ENCODE measurements at regions not wholly inside any gene's neighbourhood (a gene's known extent, or its start where the extent isn't known, plus 50 kb on each side); places are given as distances from the start of the nearest gene placed in this dataset.

DNA sequence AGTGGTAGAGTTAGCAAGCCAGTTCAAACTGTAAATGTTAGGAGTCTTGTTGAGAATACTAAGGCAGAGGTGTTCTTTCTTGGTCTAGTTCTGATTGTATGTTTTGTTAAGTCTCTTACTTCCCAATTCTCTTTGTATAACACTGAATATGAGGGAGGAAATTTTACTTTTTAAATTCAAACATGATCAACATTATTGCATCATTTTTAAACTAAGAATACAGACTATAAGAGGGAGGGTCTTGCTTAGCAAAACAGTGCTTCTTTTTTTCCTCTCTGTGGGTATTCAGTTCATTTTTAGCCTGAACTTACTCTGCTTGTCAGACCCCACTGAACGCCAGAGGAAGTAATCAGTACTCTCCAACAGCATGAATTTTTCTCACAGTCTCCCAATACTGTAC lies 198.0 kb downstream of the GABRG1 start:
- DNase-seq = no peak
- Histone ChIP-seq H3K27ac (no peak overlapping the region), H3K4me3 (no peak overlapping the region), H3K27me3 (no peaks in the 10 kb centered on the region), H3K36me3 (no peaks in the 10 kb centered on the region), H3K9me3 (no peaks in the 10 kb centered on the region), H3K4me1 (ENCODE audit: insufficient read depth) (no peaks in the 10 kb centered on the region)
- intact Hi-C loops (cut with DNase I) = no loop called here
- 71 to 86% (median 85%) methylated on average over 1 of the region's 1 CpG for WGBS, 3 donors
- no peak for TF ChIP-seq POLR2A (IDR thresholded peaks at IDR 0.05)

DNA sequence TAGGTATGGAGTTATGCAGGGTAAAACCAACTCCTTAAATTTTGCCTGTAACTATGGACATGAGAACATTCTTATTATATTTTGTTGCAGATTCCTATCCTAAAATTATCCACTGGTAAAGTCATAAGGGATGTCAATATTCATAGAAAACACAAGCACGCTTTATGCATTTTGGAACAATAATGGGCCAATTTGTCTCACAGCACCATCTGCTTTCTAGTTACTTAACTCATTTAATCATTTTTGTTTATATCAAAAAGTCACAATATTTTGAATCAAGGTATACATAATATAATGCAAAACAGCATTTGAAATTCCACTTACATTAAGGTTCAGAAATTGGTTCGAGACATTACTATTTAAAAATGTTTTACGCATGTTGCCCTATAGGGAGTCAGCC lies 203.0 kb downstream of the GABRG1 start:
- H3K27me3 ChIP-seq = no peaks in the 10 kb centered on the region
- TF ChIP-seq EP300 (IDR thresholded peaks at IDR 0.05) (no peak), POLR2A (IDR thresholded peaks at IDR 0.05) (no peak)
- TF ChIP-seq, protein P1, sequence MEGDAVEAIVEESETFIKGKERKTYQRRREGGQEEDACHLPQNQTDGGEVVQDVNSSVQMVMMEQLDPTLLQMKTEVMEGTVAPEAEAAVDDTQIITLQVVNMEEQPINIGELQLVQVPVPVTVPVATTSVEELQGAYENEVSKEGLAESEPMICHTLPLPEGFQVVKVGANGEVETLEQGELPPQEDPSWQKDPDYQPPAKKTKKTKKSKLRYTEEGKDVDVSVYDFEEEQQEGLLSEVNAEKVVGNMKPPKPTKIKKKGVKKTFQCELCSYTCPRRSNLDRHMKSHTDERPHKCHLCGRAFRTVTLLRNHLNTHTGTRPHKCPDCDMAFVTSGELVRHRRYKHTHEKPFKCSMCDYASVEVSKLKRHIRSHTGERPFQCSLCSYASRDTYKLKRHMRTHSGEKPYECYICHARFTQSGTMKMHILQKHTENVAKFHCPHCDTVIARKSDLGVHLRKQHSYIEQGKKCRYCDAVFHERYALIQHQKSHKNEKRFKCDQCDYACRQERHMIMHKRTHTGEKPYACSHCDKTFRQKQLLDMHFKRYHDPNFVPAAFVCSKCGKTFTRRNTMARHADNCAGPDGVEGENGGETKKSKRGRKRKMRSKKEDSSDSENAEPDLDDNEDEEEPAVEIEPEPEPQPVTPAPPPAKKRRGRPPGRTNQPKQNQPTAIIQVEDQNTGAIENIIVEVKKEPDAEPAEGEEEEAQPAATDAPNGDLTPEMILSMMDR (IDR thresholded peaks at IDR 0.05) = no peak
- H3K27ac ChIP-seq = no peak overlapping the region
- no peaks in the 10 kb centered on the region for H3K9me3 ChIP-seq
- DNase-seq = no peak
- H3K4me1 ChIP-seq (ENCODE audit: insufficient read depth) = no peaks in the 10 kb centered on the region
- H3K4me3 ChIP-seq = no peak overlapping the region
- no peaks in the 10 kb centered on the region for H3K36me3 ChIP-seq
- WGBS, 3 donors = 86 to 93% (median 87%) methylated on average over 3 of the region's 3 CpGs
- intact Hi-C loops (cut with DNase I) = no loop called here

DNA sequence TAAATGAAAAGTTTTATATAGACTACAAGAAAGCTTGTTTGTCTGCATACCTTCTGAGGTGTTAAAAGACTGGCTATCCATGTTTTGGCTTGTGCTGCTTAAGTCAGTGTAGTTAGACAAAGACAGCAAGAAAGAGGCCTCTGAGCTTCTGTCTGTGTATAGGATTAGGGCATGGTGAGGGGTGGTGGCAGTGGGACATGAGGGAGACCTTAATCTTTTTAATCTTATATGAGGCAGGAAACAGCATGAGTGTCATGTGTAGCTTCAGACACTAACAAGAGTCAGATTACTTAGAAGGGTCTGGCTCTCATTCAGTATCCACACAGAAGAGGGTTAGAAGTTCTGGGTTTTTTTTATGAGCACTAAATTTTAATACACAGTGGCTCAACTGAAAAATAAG lies 213.3 kb downstream of the GABRG1 start:
- Histone ChIP-seq H3K4me3 (no peak overlapping the region), H3K9me3 (no peaks in the 10 kb centered on the region), H3K36me3 (no peaks in the 10 kb centered on the region), H3K27ac (no peak overlapping the region), H3K27me3 (no peaks in the 10 kb centered on the region), H3K4me1 (ENCODE audit: insufficient read depth) (no peaks in the 10 kb centered on the region)
- DNase-seq = no peak
- no peak for TF ChIP-seq POLR2A (IDR thresholded peaks at IDR 0.05)
- TF ChIP-seq, protein P1 (IDR thresholded peaks at IDR 0.05) = no peak
- TF ChIP-seq EP300 (IDR thresholded peaks at IDR 0.05) = no peak
- intact Hi-C loops (cut with DNase I) = no loop called here

DNA sequence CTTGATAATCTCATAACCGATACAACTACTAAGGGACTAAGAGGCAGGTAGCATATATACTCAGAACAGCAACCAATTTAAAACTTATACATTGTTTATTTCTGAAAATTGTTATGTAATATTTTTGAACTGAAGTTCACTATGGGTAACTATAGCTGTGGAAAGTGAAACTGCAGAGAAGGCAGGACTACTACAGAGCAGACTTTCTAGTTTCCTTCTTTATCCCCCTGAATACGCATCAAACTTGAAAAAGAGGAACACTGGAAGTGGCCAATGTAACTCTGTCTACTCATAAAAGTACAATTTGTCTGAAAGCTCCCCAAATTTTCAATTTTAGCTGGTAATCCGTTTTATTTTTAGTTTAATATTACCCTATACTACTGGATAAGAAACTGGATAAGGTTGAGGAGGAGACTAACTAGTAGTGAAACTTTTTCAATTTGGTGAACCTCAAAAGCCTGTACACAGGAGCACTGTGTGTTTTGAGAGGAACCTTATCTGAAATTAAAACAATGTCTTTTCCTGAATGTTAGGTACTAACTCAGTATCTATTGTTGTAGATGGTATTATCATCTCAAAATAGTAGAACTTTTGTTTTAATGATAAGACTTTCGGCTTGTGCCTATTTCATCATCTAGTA lies 225.8 kb downstream of the GABRG1 start:
- no peak overlapping the region for H3K27ac ChIP-seq
- no peaks in the 10 kb centered on the region for H3K27me3 ChIP-seq
- intact Hi-C loops (cut with DNase I) = no loop called here
- no peaks in the 10 kb centered on the region for H3K9me3 ChIP-seq
- 72 to 78% (median 75%) methylated on average over 4 of the region's 4 CpGs for WGBS, 3 donors
- no peaks in the 10 kb centered on the region for H3K36me3 ChIP-seq
- DNase-seq = no peak
- H3K4me3 ChIP-seq = no peak overlapping the region
- H3K4me1 ChIP-seq (ENCODE audit: insufficient read depth) = no peaks in the 10 kb centered on the region
- TF ChIP-seq EP300 (IDR thresholded peaks at IDR 0.05) = no peak
- TF ChIP-seq, protein P1 (IDR thresholded peaks at IDR 0.05) = no peak
- no peak for TF ChIP-seq POLR2A (IDR thresholded peaks at IDR 0.05)

DNA sequence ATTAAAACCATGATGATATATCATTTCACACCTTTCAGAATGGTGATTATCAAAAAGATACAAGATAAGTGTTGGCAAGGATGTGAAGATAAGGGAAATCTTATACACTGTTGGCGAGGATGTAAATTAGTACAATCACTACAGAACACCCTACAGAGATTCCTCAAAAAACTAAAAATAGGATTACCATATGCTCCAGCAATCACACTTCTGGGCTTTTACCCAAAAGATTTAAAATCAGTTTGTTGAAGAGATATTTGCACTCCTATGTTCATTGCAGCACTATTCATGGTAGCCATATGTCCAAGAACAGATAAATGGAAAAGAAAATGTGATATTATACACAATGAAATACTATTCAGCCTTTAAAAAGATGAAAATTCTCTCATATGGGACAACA lies 240.4 kb downstream of the GABRG1 start:
- DNase-seq = no peak
- Histone ChIP-seq H3K9me3 (no peaks in the 10 kb centered on the region), H3K27ac (no peak overlapping the region), H3K36me3 (no peaks in the 10 kb centered on the region), H3K27me3 (no peaks in the 10 kb centered on the region), H3K4me1 (ENCODE audit: insufficient read depth) (no peaks in the 10 kb centered on the region), H3K4me3 (no peak overlapping the region)
- intact Hi-C loops (cut with DNase I) = no loop called here
- 72 to 82% (median 82%) methylated on average over 1 of the region's 1 CpG for WGBS, 3 donors
- TF ChIP-seq, protein P1 (IDR thresholded peaks at IDR 0.05) = no peak
- no peak for TF ChIP-seq POLR2A (IDR thresholded peaks at IDR 0.05)
- no peak for TF ChIP-seq EP300 (IDR thresholded peaks at IDR 0.05)
